HG03039 (cell line): ENCODE measurements at regions not wholly inside any gene's neighbourhood (a gene's known extent, or its start where the extent isn't known, plus 50 kb on each side); places are given as distances from the start of the nearest gene placed in this dataset.

ENCODE experiments used
- ATAC-seq: cut with Tn5 transposase; IDR thresholded peaks from one replicate; pipeline ENCODE4 v1.9.1; 2021; ENCODE audit warnings: mild to moderate bottlenecking, moderate library complexity; ENCODE audit not compliant: unreplicated experiment

- ATAC-seq = no peak
Measured at GRCh38 chr9:79120941-79121340, 450.8 kb upstream of the TLE4 start.

DNA sequence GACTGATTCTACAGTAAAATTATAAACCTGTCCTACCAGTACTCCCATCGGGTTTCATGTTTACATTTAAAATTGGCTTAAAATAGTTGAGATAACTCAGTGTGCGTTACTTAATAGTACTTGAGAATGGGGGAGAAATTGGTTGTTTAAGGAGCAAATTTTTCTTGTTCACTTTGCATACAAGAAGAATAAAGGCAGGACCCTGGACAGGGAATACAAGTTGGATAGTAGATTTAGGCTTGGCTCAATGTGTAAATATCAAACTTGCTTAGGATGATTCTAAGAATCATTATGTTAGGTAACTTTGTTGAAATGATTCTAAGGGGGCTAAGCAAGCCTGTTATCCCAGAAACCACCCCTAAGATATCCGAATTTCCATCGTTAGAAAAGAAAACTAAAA, 448.4 kb upstream of the TLE4 start:
- no peak for ATAC-seq

DNA sequence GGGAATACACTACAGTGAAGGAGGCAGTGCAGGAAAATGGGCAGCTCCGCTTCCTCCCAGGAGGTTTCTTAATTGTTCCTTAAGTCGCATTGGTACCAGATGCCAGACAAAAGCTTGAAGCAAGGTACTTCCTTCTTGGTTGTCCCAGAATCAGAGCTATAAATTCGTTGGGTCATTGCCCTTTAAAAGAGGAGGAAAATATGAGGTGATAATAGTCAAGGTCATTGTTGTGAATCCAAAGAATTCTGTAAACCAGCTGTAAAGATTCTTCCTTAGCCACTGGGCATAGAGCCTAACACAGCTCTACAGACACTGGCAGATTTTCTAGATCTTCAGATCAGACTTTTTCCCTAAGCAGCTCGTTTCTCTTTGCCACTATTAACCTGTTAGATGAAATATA, 444.1 kb upstream of the TLE4 start:
- ATAC-seq = no peak

DNA sequence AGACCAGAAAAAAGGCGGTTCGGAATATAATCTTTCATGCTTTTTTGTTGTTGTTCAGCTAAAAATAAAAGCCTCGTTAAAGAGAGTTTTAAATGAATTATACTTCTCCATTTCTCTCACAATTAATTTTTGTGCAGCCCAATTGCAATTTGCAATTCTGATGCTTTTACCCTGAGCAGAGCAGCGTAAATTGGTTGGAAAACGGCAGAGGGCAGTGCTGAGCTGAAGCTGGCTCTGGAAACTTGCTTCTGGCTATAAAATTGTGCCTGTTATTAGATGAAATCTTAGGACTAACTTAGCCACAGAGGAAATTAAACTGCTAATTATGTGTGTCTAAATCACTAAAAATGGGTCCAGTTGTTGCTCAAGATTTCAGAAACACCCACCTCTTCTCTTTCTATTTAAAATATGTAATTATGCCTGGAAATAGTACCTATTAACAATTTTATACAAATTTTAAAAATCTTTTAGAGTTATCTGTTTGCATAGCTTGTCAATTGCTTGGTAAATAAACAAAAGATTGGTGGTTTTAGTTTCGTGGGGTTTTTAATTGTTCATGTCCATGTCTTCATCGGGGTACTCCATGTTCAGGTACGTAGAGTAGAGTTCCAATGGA, 441.8 kb upstream of the TLE4 start:
- ATAC-seq = no peak

DNA sequence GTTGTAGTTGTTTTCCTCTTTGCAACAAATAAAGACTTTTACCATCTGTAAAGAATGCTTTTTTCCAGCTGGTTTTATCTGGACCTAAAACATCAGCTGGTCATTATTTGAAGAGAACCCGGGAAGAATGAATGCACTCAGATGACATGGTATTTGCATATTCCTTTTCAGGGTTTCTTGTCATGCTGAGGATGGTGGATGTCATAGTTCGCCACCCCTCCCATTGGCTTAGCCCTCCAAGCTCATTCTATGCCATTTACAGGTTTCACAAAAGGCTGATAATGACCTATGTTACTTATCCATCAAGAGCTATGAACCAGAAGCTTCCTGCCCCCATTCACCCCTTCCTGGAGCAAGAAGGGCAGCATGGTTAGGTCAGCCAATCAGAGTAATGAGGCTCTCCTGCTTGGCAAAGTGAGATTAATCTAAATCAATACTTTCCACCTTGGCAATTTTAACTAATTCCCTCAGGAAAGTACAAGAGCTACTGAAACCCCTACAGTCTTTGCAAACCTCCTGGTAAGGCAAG, 440.5 kb upstream of the TLE4 start:
- ATAC-seq = no peak

DNA sequence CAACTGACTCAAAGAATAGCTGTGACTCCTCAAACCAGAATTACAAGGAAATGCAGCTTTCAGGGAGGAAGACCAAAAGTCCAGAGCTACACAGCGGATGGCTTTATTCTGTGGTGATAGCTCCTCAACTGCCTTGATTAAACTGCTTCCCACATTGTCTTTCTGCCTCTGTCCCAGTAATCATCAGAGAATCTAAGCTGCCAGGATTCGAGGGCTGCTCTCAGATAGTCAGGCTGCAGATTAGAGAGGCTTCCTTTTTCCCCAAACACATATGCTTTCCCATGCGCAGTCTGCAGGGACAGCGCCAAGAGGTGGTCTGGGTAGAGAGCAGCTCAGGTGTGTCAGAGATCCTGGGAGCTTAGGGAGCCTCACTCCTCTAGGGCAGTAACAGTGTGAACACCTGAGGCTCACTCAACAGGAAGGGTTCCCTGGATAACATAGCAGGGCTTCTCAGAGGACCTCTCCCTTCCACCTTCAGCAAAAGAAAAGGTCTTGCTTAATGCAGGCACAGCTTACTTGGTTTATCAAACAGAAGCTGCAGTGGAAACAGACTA, 439.9 kb upstream of the TLE4 start:
- no peak for ATAC-seq

DNA sequence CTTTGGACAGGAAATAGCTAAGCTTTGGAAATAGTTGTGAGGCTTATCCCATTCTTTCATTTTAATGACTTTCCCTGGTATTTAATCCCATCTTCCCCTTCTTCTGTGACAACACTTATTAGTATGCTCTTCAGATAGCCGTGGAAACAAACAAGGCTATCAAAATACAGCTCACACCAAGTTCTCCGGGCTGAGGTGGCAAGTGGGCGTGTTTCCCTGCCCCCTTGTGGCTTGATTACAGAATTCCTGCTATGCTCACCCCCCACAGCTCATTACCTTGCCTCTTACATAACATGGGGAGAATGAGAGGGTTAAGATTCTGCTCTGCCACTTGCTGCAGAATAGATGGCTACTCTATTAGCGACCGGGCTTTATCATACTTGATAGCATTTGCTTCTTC, 437.1 kb upstream of the TLE4 start:
- no peak for ATAC-seq

GRCh38 chr9:79135681-79136415, 435.9 kb upstream of the TLE4 start:
- ATAC-seq = no peak

- ATAC-seq = no peak
Measured at GRCh38 chr9:79140751-79141150, 431.0 kb upstream of the TLE4 start.

DNA sequence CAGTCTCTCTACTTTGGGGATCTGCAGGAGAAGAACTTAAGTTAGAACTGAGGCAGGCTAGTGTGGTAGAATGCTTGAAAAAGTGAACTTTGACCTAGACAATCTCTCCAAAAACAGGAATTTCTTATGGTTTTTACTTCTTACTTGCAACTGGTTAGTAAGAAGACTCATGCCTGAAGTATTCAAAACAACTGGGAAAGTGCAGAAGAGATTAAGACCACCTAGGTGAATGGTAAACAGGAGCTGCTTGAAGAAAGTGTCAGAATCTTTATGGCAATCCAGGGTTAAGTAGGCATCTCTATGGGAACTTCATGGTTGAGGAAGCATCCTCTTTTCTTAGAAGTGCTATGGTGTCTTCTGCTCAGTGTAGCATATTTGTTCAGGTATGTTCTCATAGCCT, 428.6 kb upstream of the TLE4 start:
- no peak for ATAC-seq

GRCh38 chr9:79145442-79145841, 426.3 kb upstream of the TLE4 start:
- no peak for ATAC-seq

GRCh38 chr9:79149585-79149984, 422.2 kb upstream of the TLE4 start:
- ATAC-seq = no peak

GRCh38 chr9:79151791-79152190, 420.0 kb upstream of the TLE4 start:
- ATAC-seq = no peak

DNA sequence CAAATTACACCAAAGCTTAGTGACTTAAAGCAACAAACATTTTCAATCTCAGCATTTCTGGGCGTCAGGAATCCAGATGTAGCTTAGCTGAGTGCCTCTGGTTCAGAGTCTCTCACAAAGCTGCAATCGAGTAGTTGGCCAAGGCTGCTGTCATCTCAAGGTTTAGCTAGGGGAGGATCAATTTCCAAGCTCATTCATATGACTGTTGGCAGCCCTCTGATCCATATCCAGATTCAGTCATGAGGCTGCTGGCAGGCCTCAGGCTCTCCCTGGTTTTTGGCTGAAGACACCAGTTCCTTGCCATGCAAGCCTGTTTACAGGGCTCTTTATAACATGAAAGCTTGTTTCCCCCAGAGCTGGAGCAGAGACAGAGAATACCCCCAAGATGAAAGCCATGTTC, 419.5 kb upstream of the TLE4 start:
- ATAC-seq = no peak

DNA sequence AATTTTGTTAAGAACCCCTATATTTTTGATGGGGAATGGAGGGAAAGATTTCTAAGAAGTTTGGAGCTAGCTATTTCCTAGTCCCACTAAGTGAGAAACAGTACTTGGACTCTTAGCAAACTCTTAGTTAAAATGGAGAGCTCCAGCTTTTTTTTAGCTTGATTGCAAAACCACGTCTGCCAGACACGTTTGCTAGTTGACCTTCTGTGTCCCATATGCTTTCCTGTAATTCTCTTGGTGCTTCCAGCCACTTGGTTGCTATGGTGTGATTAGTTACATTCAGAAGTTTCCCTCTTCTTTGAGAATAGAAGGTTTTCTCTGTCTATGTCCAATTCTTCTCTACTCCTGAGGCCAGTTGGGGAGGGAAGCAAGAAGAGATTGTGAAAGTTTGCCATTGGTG, 417.0 kb upstream of the TLE4 start:
- ATAC-seq = no peak

GRCh38 chr9:79155308-79155707, 416.5 kb upstream of the TLE4 start:
- ATAC-seq = no peak

DNA sequence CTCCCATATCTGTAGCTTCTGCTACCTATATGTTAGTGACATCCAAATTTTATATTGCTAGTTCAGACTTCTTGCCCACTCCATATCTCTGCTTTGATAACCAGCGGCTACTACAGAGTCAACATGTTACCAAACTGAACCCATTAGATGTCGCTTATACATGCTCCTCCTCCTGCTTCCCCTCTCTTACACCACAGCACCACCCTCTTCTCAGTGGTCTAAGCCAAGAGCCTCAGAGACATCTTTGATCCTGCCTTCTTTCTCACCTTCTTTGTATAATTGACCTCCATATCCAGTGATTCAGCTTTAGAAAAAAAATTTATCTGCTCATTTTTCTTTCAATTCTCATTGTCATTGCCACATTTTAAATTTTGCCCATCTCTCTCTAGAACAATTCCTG, 408.2 kb upstream of the TLE4 start:
- ATAC-seq = no peak

DNA sequence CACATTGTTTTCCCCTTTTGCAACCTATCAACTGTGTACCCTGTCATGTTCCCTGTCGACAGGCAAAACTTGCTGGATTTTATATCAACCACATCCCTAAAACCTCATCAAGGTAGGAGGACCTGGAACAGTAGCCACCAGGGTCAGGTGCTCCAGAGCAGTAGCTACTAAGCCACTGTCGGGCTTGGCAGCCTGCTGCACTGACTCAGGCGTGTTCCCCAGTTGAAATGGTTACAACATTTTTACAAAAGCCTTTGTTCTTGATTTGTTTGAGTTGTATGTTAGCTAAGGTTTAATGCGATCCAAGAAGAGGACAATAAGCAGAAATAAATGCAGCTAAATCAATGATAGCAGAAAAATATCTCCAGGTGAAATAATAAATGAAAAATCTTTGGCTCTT, 407.4 kb upstream of the TLE4 start:
- ATAC-seq = no peak

DNA sequence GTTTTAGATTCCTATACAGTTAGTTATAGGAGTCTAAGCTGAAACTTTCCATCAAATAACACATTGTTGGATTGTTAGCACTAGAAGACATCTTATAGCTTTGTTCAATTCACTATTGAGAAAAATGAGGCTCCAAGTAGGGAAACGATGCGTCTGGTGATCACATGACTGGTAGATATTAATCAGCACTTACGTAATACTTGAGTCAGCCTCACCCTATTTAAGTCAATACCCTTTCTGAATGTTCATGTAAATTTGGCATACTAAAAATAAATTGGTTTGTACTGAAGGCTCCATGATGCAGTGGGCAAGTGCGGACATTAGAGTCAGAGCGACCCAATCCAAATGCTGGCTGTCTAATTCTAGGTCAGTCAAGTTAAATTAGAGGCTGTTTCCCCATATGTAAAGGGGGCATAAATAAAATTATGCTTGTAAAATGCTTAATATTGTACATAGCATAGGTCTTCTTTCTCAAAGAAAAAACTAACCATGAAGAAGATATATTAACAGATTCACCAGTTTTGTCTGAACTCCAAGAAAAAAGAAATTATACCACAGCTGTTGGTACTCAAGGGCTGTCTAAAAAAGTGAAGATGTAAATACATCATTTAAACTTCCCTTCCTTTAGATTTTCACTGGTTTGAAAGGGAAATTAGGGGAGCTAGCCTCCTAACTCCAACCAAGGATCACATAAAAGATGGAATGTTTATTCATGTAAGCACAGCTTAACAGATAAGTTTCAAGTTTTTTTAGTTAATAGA, 406.6 kb upstream of the TLE4 start:
- ATAC-seq = no peak

DNA sequence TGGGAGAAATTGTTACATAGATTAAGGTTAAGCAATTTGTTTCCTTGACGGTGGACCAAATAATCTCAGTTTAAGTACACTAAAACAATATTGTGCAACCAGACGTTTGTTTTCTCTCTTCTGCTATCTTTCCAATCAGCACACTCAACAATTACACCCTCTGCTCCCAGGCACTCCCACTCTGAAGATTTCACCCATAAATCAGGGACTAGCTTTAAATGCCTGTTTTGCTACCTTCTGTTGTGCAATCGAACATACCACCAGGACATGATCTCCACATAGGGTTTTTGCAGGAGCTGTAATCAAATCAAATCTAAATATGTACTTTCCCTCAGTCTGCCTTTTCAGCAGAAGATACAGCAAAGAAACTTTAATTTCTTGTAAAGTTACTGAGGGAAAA, 405.8 kb upstream of the TLE4 start:
- no peak for ATAC-seq

DNA sequence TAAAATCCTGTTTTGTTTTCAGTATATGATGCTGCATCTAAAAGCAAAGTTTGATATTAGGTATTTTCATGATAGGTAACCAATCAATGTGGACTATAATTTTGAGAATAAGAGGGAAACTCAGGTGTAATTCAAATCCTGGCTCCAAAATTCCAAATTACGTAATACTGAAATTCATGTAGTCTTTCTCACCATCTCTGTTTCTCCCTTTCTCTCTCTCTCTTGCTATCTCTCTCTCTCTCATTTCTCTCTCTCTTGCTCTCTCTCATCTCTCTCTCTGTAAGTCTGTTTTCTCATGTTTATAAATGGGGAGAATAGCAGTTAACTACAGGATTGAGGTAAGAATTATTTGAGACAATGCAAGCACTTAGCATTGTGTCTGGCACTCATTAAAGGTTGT, 401.1 kb upstream of the TLE4 start:
- ATAC-seq = no peak

- no peak for ATAC-seq
Measured at GRCh38 chr9:79173932-79174331, 397.8 kb upstream of the TLE4 start.
